ENCODE measurements at regions not wholly inside any gene's neighbourhood (a gene's known extent, or its start where the extent isn't known, plus 50 kb on each side); places are given as distances from the start of the nearest gene placed in this dataset.

DNA sequence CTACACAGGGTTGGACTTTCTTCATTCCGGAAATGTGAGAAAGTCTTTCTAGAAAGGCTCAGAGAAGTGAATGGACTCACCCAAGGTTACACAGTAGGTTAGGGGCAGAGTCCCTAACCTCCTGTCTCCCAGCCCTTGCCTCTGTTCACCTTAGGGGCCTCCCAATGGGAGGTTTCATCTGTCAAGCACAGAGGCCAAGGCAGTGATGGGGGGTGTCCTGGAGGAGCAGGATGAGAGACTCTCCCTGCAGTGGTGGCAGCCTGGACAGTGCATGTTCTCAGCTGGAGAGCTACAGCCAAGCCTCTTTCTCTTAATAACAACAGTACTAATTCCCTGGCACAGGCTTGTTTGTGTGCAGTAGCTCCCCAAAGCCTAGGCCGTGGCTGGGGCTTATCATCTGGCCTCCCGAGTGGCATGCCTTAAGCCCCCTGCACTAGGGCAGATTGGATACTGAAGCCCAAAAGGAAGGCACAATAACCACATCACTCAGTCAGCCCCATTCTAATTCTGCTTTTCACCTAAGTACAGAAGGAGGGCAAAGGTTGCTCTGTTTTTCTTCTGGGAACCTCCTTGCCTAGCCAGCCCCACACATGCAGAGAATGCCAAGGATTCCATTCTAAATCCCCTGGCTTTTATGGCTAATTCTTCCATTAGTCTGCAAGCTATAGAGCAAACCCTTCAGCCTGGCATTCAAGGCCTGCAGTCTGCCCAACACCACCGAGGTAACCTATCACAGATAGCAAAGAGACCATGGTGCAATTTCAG, 50.2 kb upstream of the XPA start:
- peak overlapping the region; percentile 69 for H3K27ac ChIP-seq

DNA sequence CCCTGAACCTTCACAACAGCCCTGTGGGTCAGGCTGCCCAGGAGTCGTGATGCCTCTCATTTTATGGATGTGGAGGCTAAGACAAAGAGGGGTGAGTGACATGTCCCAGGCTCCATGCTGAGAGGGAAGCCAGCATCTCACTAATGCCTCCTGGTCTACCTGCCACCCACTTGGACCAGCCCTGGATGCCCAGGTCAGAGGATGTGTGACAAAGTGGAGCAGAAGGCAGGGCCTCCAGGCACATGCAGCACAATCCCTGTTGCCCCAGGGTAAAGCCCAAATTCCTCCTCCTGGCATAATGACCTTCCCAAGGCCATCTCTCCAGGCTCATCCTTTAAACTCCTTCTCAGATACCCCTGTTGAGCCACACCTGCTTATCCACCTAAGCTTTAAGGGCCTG, 51.4 kb upstream of the XPA start:
- no peaks in the 10 kb centered on the region for H3K9me2 ChIP-seq (replicated peaks; ENCODE audit: insufficient read depth)
- H3K4me3 ChIP-seq, result no peak overlapping the region
- WGBS (ENCODE audit: low lambda C conversion rate, missing lambda C conversion rate), result 45% methylated on average over 1 of the region's 1 CpG
- DNase-seq (ENCODE audit: low spot score), result no peak
- H3K79me2 ChIP-seq, result no peaks in the 10 kb centered on the region
- no peak overlapping the region for H3K4me2 ChIP-seq
- H3K27me3 ChIP-seq, result no peaks in the 10 kb centered on the region
- peaks cover 21% of the 10 kb centered on the region for H3K4me1 ChIP-seq (ENCODE audit: insufficient read depth)
- no peaks in the 10 kb centered on the region for H3K36me3 ChIP-seq (replicated peaks; ENCODE audit: insufficient read depth, low read depth)
- H2AFZ ChIP-seq, result no peak overlapping the region
- no peaks in the 10 kb centered on the region for H4K20me1 ChIP-seq (ENCODE audit: insufficient read depth, poor library complexity, severe bottlenecking)
- H3K9me3 ChIP-seq (ENCODE audit: low read depth), result no peaks in the 10 kb centered on the region
- peak overlapping the region; percentile 42 for H3K27ac ChIP-seq
- TF ChIP-seq, protein P1, sequence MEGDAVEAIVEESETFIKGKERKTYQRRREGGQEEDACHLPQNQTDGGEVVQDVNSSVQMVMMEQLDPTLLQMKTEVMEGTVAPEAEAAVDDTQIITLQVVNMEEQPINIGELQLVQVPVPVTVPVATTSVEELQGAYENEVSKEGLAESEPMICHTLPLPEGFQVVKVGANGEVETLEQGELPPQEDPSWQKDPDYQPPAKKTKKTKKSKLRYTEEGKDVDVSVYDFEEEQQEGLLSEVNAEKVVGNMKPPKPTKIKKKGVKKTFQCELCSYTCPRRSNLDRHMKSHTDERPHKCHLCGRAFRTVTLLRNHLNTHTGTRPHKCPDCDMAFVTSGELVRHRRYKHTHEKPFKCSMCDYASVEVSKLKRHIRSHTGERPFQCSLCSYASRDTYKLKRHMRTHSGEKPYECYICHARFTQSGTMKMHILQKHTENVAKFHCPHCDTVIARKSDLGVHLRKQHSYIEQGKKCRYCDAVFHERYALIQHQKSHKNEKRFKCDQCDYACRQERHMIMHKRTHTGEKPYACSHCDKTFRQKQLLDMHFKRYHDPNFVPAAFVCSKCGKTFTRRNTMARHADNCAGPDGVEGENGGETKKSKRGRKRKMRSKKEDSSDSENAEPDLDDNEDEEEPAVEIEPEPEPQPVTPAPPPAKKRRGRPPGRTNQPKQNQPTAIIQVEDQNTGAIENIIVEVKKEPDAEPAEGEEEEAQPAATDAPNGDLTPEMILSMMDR (IDR thresholded peaks at IDR 0.05; ENCODE audit: poor library complexity), result no peak
- TF ChIP-seq EZH2 (IDR thresholded peaks at IDR 0.05; ENCODE audit: borderline replicate concordance) (no peak), EZH2phosphoT487 (IDR thresholded peaks at IDR 0.05; ENCODE audit: low read depth, severe bottlenecking, unreplicated experiment) (no peak)

More for the DNA sequence above, 50.2 kb upstream of the XPA start:
- no peak overlapping the region for H2AFZ ChIP-seq
- H3K4me1 ChIP-seq (ENCODE audit: insufficient read depth), result peaks cover 21% of the 10 kb centered on the region
- no peaks in the 10 kb centered on the region for H3K36me3 ChIP-seq (replicated peaks; ENCODE audit: insufficient read depth, low read depth)
- TF ChIP-seq EZH2 (IDR thresholded peaks at IDR 0.05; ENCODE audit: borderline replicate concordance) (no peak), EZH2phosphoT487 (IDR thresholded peaks at IDR 0.05; ENCODE audit: low read depth, severe bottlenecking, unreplicated experiment) (no peak)
- TF ChIP-seq, protein P1 (IDR thresholded peaks at IDR 0.05; ENCODE audit: poor library complexity), result no peak
- H4K20me1 ChIP-seq (ENCODE audit: insufficient read depth, poor library complexity, severe bottlenecking), result no peaks in the 10 kb centered on the region
- peak overlapping the region; percentile 54 for H3K4me2 ChIP-seq
- no peaks in the 10 kb centered on the region for H3K9me2 ChIP-seq (replicated peaks; ENCODE audit: insufficient read depth)
- WGBS (ENCODE audit: low lambda C conversion rate, missing lambda C conversion rate), result 18% methylated on average over 4 of the region's 4 CpGs
- H3K4me3 ChIP-seq, result no peak overlapping the region
- H3K9me3 ChIP-seq (ENCODE audit: low read depth), result no peaks in the 10 kb centered on the region
- DNase-seq (ENCODE audit: low spot score), result peak; percentile 53
- H3K79me2 ChIP-seq, result no peaks in the 10 kb centered on the region
- no peaks in the 10 kb centered on the region for H3K27me3 ChIP-seq

DNA sequence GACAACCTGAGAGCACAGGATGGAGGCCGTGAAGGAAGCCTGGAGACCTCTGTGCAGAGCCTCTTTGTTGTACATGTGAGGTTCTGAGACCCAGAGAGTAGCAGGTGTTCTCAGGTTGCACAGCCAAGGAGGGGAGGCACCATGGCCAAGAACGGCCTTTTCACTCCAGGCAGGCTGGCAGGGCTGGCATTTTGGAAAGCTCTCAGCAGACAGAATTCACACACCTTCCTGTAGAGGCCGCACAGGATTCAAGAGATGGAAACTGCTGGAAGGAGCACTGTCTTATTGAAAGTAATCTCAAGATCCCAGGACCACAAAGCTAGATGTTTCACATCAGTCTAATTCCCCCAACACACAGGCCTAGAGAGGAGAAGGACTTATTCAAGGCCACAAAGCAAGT, 52.8 kb upstream of the XPA start:
- WGBS (ENCODE audit: low lambda C conversion rate, missing lambda C conversion rate), result 91% methylated on average over 3 of the region's 3 CpGs
- H4K20me1 ChIP-seq (ENCODE audit: insufficient read depth, poor library complexity, severe bottlenecking), result no peaks in the 10 kb centered on the region
- TF ChIP-seq, protein P1 (IDR thresholded peaks at IDR 0.05; ENCODE audit: poor library complexity), result no peak
- no peak for TF ChIP-seq EZH2 (IDR thresholded peaks at IDR 0.05; ENCODE audit: borderline replicate concordance)
- no peak for TF ChIP-seq EZH2phosphoT487 (IDR thresholded peaks at IDR 0.05; ENCODE audit: low read depth, severe bottlenecking, unreplicated experiment)

More for the DNA sequence above, 52.8 kb upstream of the XPA start:
- H3K4me1 ChIP-seq (ENCODE audit: insufficient read depth), result peaks cover 21% of the 10 kb centered on the region
- H3K27ac ChIP-seq, result no peak overlapping the region
- H3K27me3 ChIP-seq, result no peaks in the 10 kb centered on the region
- H3K4me2 ChIP-seq, result peak overlapping the region; percentile 43
- no peaks in the 10 kb centered on the region for H3K9me2 ChIP-seq (replicated peaks; ENCODE audit: insufficient read depth)
- H3K79me2 ChIP-seq, result no peaks in the 10 kb centered on the region
- no peak overlapping the region for H2AFZ ChIP-seq
- no peak overlapping the region for H3K4me3 ChIP-seq
- no peaks in the 10 kb centered on the region for H3K9me3 ChIP-seq (ENCODE audit: low read depth)
- no peaks in the 10 kb centered on the region for H3K36me3 ChIP-seq (replicated peaks; ENCODE audit: insufficient read depth, low read depth)
- DNase-seq (ENCODE audit: low spot score), result no peak

Data from hepatocyte (in vitro differentiated cells).